ENCODE measurements at regions not wholly inside any gene's neighbourhood (a gene's known extent, or its start where the extent isn't known, plus 50 kb on each side); places are given as distances from the start of the nearest gene placed in this dataset.

- ATAC-seq (ENCODE audit: low read depth), result no peak
- no peaks in the 10 kb centered on the region for H3K4me1 ChIP-seq (ENCODE audit: insufficient read depth, poor library complexity, severe bottlenecking)
- DNase-seq (ENCODE audit: low spot score), result no peak
- no peak overlapping the region for H3K4me3 ChIP-seq (ENCODE audit: severe bottlenecking)
- no peaks in the 10 kb centered on the region for H3K9me3 ChIP-seq (ENCODE audit: severe bottlenecking)
- no peaks in the 10 kb centered on the region for H3K36me3 ChIP-seq (ENCODE audit: low read depth)
- no peak overlapping the region for H3K27ac ChIP-seq (ENCODE audit: poor library complexity, severe bottlenecking)
- no peak for TF ChIP-seq CTCF (IDR thresholded peaks at IDR 0.05; ENCODE audit: poor library complexity, severe bottlenecking)
- no peaks in the 10 kb centered on the region for H3K27me3 ChIP-seq (ENCODE audit: insufficient read depth, poor library complexity, severe bottlenecking)
Observed at GRCh38 chr5:160906090-160906489, 54.1 kb upstream of the ATP10B start.

- Histone ChIP-seq H3K9me3 (ENCODE audit: severe bottlenecking) (no peaks in the 10 kb centered on the region), H3K27me3 (ENCODE audit: insufficient read depth, poor library complexity, severe bottlenecking) (no peaks in the 10 kb centered on the region), H3K4me3 (ENCODE audit: severe bottlenecking) (no peak overlapping the region), H3K4me1 (ENCODE audit: insufficient read depth, poor library complexity, severe bottlenecking) (no peaks in the 10 kb centered on the region), H3K27ac (ENCODE audit: poor library complexity, severe bottlenecking) (no peak overlapping the region), H3K36me3 (ENCODE audit: low read depth) (no peaks in the 10 kb centered on the region)
- 0 out of 3 replicates have a peak, but pooled peaks have one; percentile 45 for ATAC-seq (ENCODE audit: low read depth)
- TF ChIP-seq CTCF (IDR thresholded peaks at IDR 0.05; ENCODE audit: poor library complexity, severe bottlenecking), result no peak
- DNase-seq (ENCODE audit: low spot score), result no peak
Observed at GRCh38 chr5:160905285-160905684, 53.3 kb upstream of the ATP10B start.

GRCh38 chr5:160904591-160904990 lies 52.6 kb upstream of the ATP10B start:
- H3K36me3 ChIP-seq (ENCODE audit: low read depth), result no peaks in the 10 kb centered on the region
- H3K27ac ChIP-seq (ENCODE audit: poor library complexity, severe bottlenecking), result no peak overlapping the region
- H3K9me3 ChIP-seq (ENCODE audit: severe bottlenecking), result no peaks in the 10 kb centered on the region
- no peaks in the 10 kb centered on the region for H3K4me1 ChIP-seq (ENCODE audit: insufficient read depth, poor library complexity, severe bottlenecking)
- DNase-seq (ENCODE audit: low spot score), result no peak
- ATAC-seq (ENCODE audit: low read depth), result no peak
- no peaks in the 10 kb centered on the region for H3K27me3 ChIP-seq (ENCODE audit: insufficient read depth, poor library complexity, severe bottlenecking)
- no peak for TF ChIP-seq CTCF (IDR thresholded peaks at IDR 0.05; ENCODE audit: poor library complexity, severe bottlenecking)
- no peak overlapping the region for H3K4me3 ChIP-seq (ENCODE audit: severe bottlenecking)

DNA sequence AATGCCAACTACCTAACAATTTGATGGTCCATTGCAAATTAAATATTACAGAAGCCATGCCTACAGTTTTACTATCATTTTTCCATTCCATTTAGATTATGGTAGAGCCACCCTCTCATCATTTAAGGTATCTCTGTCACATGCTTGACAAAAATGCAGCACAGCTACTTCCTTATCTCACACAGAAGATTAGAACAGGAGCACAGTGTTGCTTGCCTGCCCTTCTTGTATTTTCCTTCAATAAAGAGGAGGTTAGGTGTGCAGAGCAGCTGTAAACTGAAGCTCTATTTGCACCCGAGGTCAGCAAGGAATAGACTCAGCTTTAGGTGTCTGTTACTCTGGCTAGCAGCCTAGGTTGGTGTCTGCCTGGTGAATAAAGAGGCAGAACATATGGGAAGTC lies 51.5 kb upstream of the ATP10B start:
- no peaks in the 10 kb centered on the region for H3K9me3 ChIP-seq (ENCODE audit: severe bottlenecking)
- ATAC-seq (ENCODE audit: low read depth) (no peak), DNase-seq (ENCODE audit: low spot score) (no peak)
- no peak for TF ChIP-seq CTCF (IDR thresholded peaks at IDR 0.05; ENCODE audit: poor library complexity, severe bottlenecking)
- H3K4me1 ChIP-seq (ENCODE audit: insufficient read depth, poor library complexity, severe bottlenecking), result no peaks in the 10 kb centered on the region
- H3K4me3 ChIP-seq (ENCODE audit: severe bottlenecking), result no peak overlapping the region
- H3K27me3 ChIP-seq (ENCODE audit: insufficient read depth, poor library complexity, severe bottlenecking), result no peaks in the 10 kb centered on the region
- H3K36me3 ChIP-seq (ENCODE audit: low read depth), result no peaks in the 10 kb centered on the region
- H3K27ac ChIP-seq (ENCODE audit: poor library complexity, severe bottlenecking), result no peak overlapping the region

DNA sequence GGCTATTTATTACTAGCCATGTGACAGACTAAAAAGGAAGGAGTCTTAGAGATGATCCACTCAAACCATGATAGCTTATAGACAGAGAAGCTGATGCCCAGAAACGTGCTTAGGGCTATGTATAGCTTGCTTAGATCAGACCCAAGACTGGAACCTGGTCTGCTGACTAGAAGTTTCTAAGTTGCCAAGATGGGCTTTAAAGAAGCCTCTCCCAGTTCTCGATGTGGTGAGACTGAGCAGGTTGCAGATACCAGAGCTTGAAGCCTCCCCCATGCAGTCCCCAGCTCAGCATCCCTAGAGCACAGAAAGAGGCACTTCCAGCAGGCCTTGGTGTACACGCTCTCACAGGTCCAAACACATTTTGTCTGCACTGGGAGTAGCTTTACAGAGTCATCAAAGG lies 51.1 kb upstream of the ATP10B start:
- no peak; the same call in 2 of the 3 replicates for ATAC-seq (ENCODE audit: low read depth)
- no peaks in the 10 kb centered on the region for H3K36me3 ChIP-seq (ENCODE audit: low read depth)
- no peak for DNase-seq (ENCODE audit: low spot score)
- no peaks in the 10 kb centered on the region for H3K4me1 ChIP-seq (ENCODE audit: insufficient read depth, poor library complexity, severe bottlenecking)
- no peak overlapping the region for H3K4me3 ChIP-seq (ENCODE audit: severe bottlenecking)
- TF ChIP-seq CTCF (IDR thresholded peaks at IDR 0.05; ENCODE audit: poor library complexity, severe bottlenecking), result no peak
- H3K27ac ChIP-seq (ENCODE audit: poor library complexity, severe bottlenecking), result no peak overlapping the region
- no peaks in the 10 kb centered on the region for H3K27me3 ChIP-seq (ENCODE audit: insufficient read depth, poor library complexity, severe bottlenecking)
- H3K9me3 ChIP-seq (ENCODE audit: severe bottlenecking), result no peaks in the 10 kb centered on the region
